Keratinocyte (primary cell): ENCODE measurements at regions not wholly inside any gene's neighbourhood (a gene's known extent, or its start where the extent isn't known, plus 50 kb on each side); places are given as distances from the start of the nearest gene placed in this dataset.

Source experiments
- DNase-seq: peaks from one replicate; pipeline ENCODE4 v3.0.0-alpha.2; 2011; ENCODE audit warnings: low read depth, missing footprints, low spot score
- FAIRE-seq: peaks from 2 replicates; lab custom pipeline; 2011; peaks lifted over from hg19 to GRCh38; lab: Jason Lieb, UNC
- H2AFZ ChIP-seq: 2 replicates; pipeline ENCODE4 v1.6.0; 2012; ENCODE audit warnings: low read length, control low read depth, inconsistent platforms; ENCODE audit not compliant: control insufficient read depth
- H3K27ac ChIP-seq: 2 replicates; pipeline ENCODE4 v1.5.1; 2011; ENCODE audit warnings: low read length; ENCODE audit not compliant: control insufficient read depth, insufficient read depth
- H3K27me3 ChIP-seq: 3 replicates; pipeline ENCODE4 v1.6.0; 2011; ENCODE audit warnings: low read length; ENCODE audit not compliant: control insufficient read depth, insufficient read depth; ENCODE audit errors: extremely low read depth
- H3K36me3 ChIP-seq, 2 experiments: 2 replicates in 1 of 2; 3 replicates in 1 of 2; pipeline ENCODE4 v1.5.1; 2011; ENCODE audit warnings: low read length in 2 of 2, mild to moderate bottlenecking in 1 of 2; ENCODE audit not compliant: control insufficient read depth in 2 of 2, insufficient read depth in 2 of 2; ENCODE audit errors: extremely low read depth in 1 of 2
- H3K4me1 ChIP-seq: 3 replicates; pipeline ENCODE4 v1.5.1; 2011; ENCODE audit warnings: low read length; ENCODE audit not compliant: control insufficient read depth, insufficient read depth; ENCODE audit errors: extremely low read depth
- H3K4me2 ChIP-seq: 3 replicates; pipeline ENCODE4 v1.6.0; 2011; ENCODE audit warnings: low read depth, low read length; ENCODE audit not compliant: control insufficient read depth, insufficient read depth; ENCODE audit errors: extremely low read depth
- H3K4me3 ChIP-seq, 3 experiments: fragments of 200-600 bp in 1 of 3; sonication (generic) in 1 of 3; 2 replicates in 2 of 3; 3 replicates in 1 of 3; pipeline ENCODE4 v1.5.1; 2011 to 2016; ENCODE audit warnings: low read length in 3 of 3, mild to moderate bottlenecking in 3 of 3, control low read depth in 2 of 3, inconsistent platforms in 1 of 3, low read depth in 1 of 3, mixed read lengths in 1 of 3, mixed run types in 1 of 3, moderate library complexity in 1 of 3; ENCODE audit not compliant: control insufficient read depth in 2 of 3, insufficient read depth in 2 of 3; ENCODE audit errors: extremely low read depth in 1 of 3
- H3K79me2 ChIP-seq: 2 replicates; pipeline ENCODE4 v1.6.0; 2012; ENCODE audit warnings: low read length; ENCODE audit not compliant: control insufficient read depth, insufficient read depth
- H3K9ac ChIP-seq: 3 replicates; pipeline ENCODE4 v1.6.0; 2011; ENCODE audit warnings: low read length; ENCODE audit not compliant: control insufficient read depth, insufficient read depth; ENCODE audit errors: extremely low read depth
- H3K9me1 ChIP-seq: 3 replicates; pipeline ENCODE4 v1.6.0; 2011; ENCODE audit warnings: low read length; ENCODE audit not compliant: control insufficient read depth, insufficient read depth; ENCODE audit errors: extremely low read depth
- H3K9me3 ChIP-seq: 2 replicates; pipeline ENCODE4 v1.5.1; 2012; ENCODE audit warnings: low read depth, low read length; ENCODE audit not compliant: control insufficient read depth
- H4K20me1 ChIP-seq: 3 replicates; pipeline ENCODE4 v1.6.0; 2011; ENCODE audit warnings: low read length; ENCODE audit not compliant: control insufficient read depth, insufficient read depth; ENCODE audit errors: extremely low read depth
- EZH2 ChIP-seq: IDR thresholded peaks from one replicate; pipeline ENCODE4 v1.6.1; 2012; ENCODE audit warnings: inconsistent platforms, mild to moderate bottlenecking, low read length, moderate library complexity
- dilution Hi-C: fragments of 300-500 bp; cut with MboI; formaldehyde crosslinking; loops from one replicate; pipeline ENCODE4 v1.7.0; 2020; ENCODE audit warnings: low sequenced_read_pairs; ENCODE audit not compliant: extremely low pct_ligation_motif_present
- TF ChIP-seq, protein P1 (sequence below), 3 experiments: IDR thresholded peaks in 1 of 3; conservative IDR thresholded peaks in 1 of 3; optimal IDR thresholded peaks in 1 of 3; 2 replicates in 2 of 3; 3 replicates in 1 of 3; pipeline versions ENCODE3 to v1.5.1; 2011; ENCODE audit warnings: low read length in 3 of 3, mild to moderate bottlenecking in 3 of 3, moderate library complexity in 2 of 3, control low read depth in 1 of 3, inconsistent platforms in 1 of 3; ENCODE audit not compliant: insufficient read depth in 2 of 3; ENCODE audit errors: extremely low read depth in 1 of 3

- Histone ChIP-seq H4K20me1 (no peaks in the 10 kb centered on the region), H3K4me2 (no peak overlapping the region), H3K36me3 (no peaks in the 10 kb centered on the region), H3K79me2 (no peaks in the 10 kb centered on the region), H3K4me3 (no peak overlapping the region), H3K9me1 (no peaks in the 10 kb centered on the region), H3K4me1 (no peaks in the 10 kb centered on the region), H3K27me3 (no peaks in the 10 kb centered on the region), H3K9me3 (no peaks in the 10 kb centered on the region), H2AFZ (no peak overlapping the region), H3K27ac (no peak overlapping the region), H3K9ac (no peak overlapping the region)
- dilution Hi-C loops, result no loop called here
- TF ChIP-seq, protein P1, sequence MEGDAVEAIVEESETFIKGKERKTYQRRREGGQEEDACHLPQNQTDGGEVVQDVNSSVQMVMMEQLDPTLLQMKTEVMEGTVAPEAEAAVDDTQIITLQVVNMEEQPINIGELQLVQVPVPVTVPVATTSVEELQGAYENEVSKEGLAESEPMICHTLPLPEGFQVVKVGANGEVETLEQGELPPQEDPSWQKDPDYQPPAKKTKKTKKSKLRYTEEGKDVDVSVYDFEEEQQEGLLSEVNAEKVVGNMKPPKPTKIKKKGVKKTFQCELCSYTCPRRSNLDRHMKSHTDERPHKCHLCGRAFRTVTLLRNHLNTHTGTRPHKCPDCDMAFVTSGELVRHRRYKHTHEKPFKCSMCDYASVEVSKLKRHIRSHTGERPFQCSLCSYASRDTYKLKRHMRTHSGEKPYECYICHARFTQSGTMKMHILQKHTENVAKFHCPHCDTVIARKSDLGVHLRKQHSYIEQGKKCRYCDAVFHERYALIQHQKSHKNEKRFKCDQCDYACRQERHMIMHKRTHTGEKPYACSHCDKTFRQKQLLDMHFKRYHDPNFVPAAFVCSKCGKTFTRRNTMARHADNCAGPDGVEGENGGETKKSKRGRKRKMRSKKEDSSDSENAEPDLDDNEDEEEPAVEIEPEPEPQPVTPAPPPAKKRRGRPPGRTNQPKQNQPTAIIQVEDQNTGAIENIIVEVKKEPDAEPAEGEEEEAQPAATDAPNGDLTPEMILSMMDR (optimal IDR thresholded peaks at IDR 0.05 in 1 of 3, IDR thresholded peaks at IDR 0.05 in 1 of 3, conservative IDR thresholded peaks at IDR 0.05 in 1 of 3; ENCODE audit: extremely low read depth in 1 of 3, insufficient read depth in 2 of 3, low read length in 3 of 3), result no peak
- TF ChIP-seq EZH2, result no peak
- no peak for DNase-seq
- no peak for FAIRE-seq
Observed at GRCh38 chr13:59274958-59275727, 888.6 kb downstream of the DIAPH3 start.

DNA sequence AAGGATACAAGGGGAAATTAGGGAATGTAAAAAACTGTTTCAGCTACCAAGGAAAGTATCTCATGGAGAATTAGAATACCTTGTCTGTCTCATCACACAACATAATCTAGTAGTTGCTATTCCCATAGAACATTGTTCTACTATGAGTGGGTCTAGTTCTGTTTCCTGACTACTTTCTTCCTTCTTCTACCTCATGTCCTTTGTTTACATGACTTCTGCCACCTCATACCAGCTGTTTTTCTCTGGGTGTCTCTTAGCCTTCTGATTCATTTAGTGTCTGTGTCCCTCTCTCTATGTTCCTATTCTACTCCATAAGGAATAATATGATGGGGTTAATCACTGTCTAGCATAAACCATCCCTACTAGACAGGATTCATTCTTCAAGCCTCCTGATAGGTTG lies 887.3 kb downstream of the DIAPH3 start:
- H3K9ac ChIP-seq, result no peak overlapping the region
- TF ChIP-seq EZH2, result no peak
- TF ChIP-seq, protein P1 (optimal IDR thresholded peaks at IDR 0.05 in 1 of 3, IDR thresholded peaks at IDR 0.05 in 1 of 3, conservative IDR thresholded peaks at IDR 0.05 in 1 of 3; ENCODE audit: extremely low read depth in 1 of 3, insufficient read depth in 2 of 3, low read length in 3 of 3), result no peak
- H3K9me3 ChIP-seq, result no peaks in the 10 kb centered on the region
- H3K9me1 ChIP-seq, result no peaks in the 10 kb centered on the region
- no peak overlapping the region for H3K27ac ChIP-seq
- FAIRE-seq (no peak), DNase-seq (no peak)
- H3K36me3 ChIP-seq, result no peaks in the 10 kb centered on the region
- H3K4me2 ChIP-seq, result no peak overlapping the region
- no peaks in the 10 kb centered on the region for H3K79me2 ChIP-seq
- dilution Hi-C loops, result no loop called here
- no peaks in the 10 kb centered on the region for H3K4me1 ChIP-seq
- H2AFZ ChIP-seq, result no peak overlapping the region
- H3K4me3 ChIP-seq, result no peak overlapping the region
- H4K20me1 ChIP-seq, result no peaks in the 10 kb centered on the region
- no peaks in the 10 kb centered on the region for H3K27me3 ChIP-seq
